ENCODE measurements at regions not wholly inside any gene's neighbourhood (a gene's known extent, or its start where the extent isn't known, plus 50 kb on each side); places are given as distances from the start of the nearest gene placed in this dataset.

- ATAC-seq (no peak), DNase-seq (ENCODE audit: low spot score) (no peak)
- H3K4me1 ChIP-seq (ENCODE audit: insufficient read depth), result no peaks in the 10 kb centered on the region
- H3K9me2 ChIP-seq (ENCODE audit: insufficient read depth), result no peaks in the 10 kb centered on the region; the same call in 1 of the 2 replicates
- H3K27ac ChIP-seq (ENCODE audit: low read depth), result no peak overlapping the region
- H4K20me1 ChIP-seq (replicated peaks; ENCODE audit: insufficient read depth), result no peaks in the 10 kb centered on the region
- Mint-ChIP-seq H3K36me3 (ENCODE audit: low read depth) (peaks cover 4% of the 10 kb centered on the region; the same call in 1 of the 3 replicates), H3K27me3 (ENCODE audit: insufficient read depth, low read depth, poor library complexity) (no peaks in the 10 kb centered on the region), H3K9me3 (peaks cover 9% of the 10 kb centered on the region; the same call in 2 of the 3 replicates), H3K4me3 (no peak overlapping the region), H3K27ac (no peak overlapping the region), H3K4me1 (peaks cover 3% of the 10 kb centered on the region; the same call in 1 of the 3 replicates)
- H3K4me2 ChIP-seq, result no peak overlapping the region
- H2AFZ ChIP-seq, result peak overlapping the region; percentile 75; the same call in 1 of the 2 replicates
- no peaks in the 10 kb centered on the region for H3K79me2 ChIP-seq (replicated peaks; ENCODE audit: insufficient read depth)
- H3F3A ChIP-seq (replicated peaks; ENCODE audit: low read depth), result no peaks in the 10 kb centered on the region
- H3K4me3 ChIP-seq, result no peak overlapping the region
- TF ChIP-seq CREB1 (CRISPR knock-in tag; IDR thresholded peaks at IDR 0.05; ENCODE audit: low read depth) (no peak), STAT1 (IDR thresholded peaks at IDR 0.05; ENCODE audit: unreplicated experiment) (no peak), EZH2 (IDR thresholded peaks at IDR 0.05; ENCODE audit: low read depth, unreplicated experiment) (no peak)
- H3K36me3 ChIP-seq (ENCODE audit: insufficient read depth), result no peaks in the 10 kb centered on the region
- H3K27me3 ChIP-seq (ENCODE audit: insufficient read depth), result no peaks in the 10 kb centered on the region
Measured at GRCh38 chr6:165872811-165873210, 209.8 kb upstream of the PDE10A start.

- Histone ChIP-seq H3K4me1 (ENCODE audit: insufficient read depth) (no peaks in the 10 kb centered on the region), H3K27ac (ENCODE audit: low read depth) (no peak overlapping the region), H4K20me1 (replicated peaks; ENCODE audit: insufficient read depth) (no peaks in the 10 kb centered on the region), H3K4me2 (no peak overlapping the region), H2AFZ (0 out of 2 replicates have a peak overlapping the region, but pooled peaks have one; percentile 75), H3K9me2 (ENCODE audit: insufficient read depth) (no peaks in the 10 kb centered on the region; the same call in 1 of the 2 replicates), H3F3A (replicated peaks; ENCODE audit: low read depth) (no peaks in the 10 kb centered on the region), H3K79me2 (replicated peaks; ENCODE audit: insufficient read depth) (no peaks in the 10 kb centered on the region), H3K27me3 (ENCODE audit: insufficient read depth) (no peaks in the 10 kb centered on the region), H3K4me3 (no peak overlapping the region), H3K36me3 (ENCODE audit: insufficient read depth) (no peaks in the 10 kb centered on the region)
- peaks cover 4% of the 10 kb centered on the region; the same call in 1 of the 3 replicates for H3K36me3 Mint-ChIP-seq (ENCODE audit: low read depth)
- H3K27ac Mint-ChIP-seq, result no peak overlapping the region
- no peaks in the 10 kb centered on the region for H3K27me3 Mint-ChIP-seq (ENCODE audit: insufficient read depth, low read depth, poor library complexity)
- H3K4me1 Mint-ChIP-seq, result peaks cover 3% of the 10 kb centered on the region; the same call in 1 of the 3 replicates
- no peak for DNase-seq (ENCODE audit: low spot score)
- no peak for ATAC-seq
- H3K9me3 Mint-ChIP-seq, result peaks cover 9% of the 10 kb centered on the region; the same call in 2 of the 3 replicates
- no peak overlapping the region for H3K4me3 Mint-ChIP-seq
- TF ChIP-seq JUNB (IDR thresholded peaks at IDR 0.05; ENCODE audit: unreplicated experiment), result no peak
- TF ChIP-seq ZNF114 (CRISPR knock-in tag; IDR thresholded peaks at IDR 0.05), result no peak
- TF ChIP-seq CTCF (conservative IDR thresholded peaks at IDR 0.05; ENCODE audit: low read depth in 2 of 2), result no peak
- no peak for TF ChIP-seq POLR2AphosphoS5 (IDR thresholded peaks at IDR 0.05; ENCODE audit: low read depth)
- TF ChIP-seq CREB1 (CRISPR knock-in tag; IDR thresholded peaks at IDR 0.05; ENCODE audit: low read depth), result no peak
- TF ChIP-seq NANOG (IDR thresholded peaks at IDR 0.05; ENCODE audit: borderline replicate concordance), result no peak
- TF ChIP-seq, protein P1, sequence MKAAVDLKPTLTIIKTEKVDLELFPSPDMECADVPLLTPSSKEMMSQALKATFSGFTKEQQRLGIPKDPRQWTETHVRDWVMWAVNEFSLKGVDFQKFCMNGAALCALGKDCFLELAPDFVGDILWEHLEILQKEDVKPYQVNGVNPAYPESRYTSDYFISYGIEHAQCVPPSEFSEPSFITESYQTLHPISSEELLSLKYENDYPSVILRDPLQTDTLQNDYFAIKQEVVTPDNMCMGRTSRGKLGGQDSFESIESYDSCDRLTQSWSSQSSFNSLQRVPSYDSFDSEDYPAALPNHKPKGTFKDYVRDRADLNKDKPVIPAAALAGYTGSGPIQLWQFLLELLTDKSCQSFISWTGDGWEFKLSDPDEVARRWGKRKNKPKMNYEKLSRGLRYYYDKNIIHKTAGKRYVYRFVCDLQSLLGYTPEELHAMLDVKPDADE (IDR thresholded peaks at IDR 0.05), result no peak
- TF ChIP-seq ZNF462 (CRISPR knock-in tag; IDR thresholded peaks at IDR 0.05), result no peak
- TF ChIP-seq EZH2 (IDR thresholded peaks at IDR 0.05; ENCODE audit: low read depth, unreplicated experiment), result no peak
- no peak for TF ChIP-seq STAT1 (IDR thresholded peaks at IDR 0.05; ENCODE audit: unreplicated experiment)
Measured at GRCh38 chr6:165872311-165872710, 209.3 kb upstream of the PDE10A start.

Data from GM23338 (cell line).